ENCODE measurements at regions not wholly inside any gene's neighbourhood (a gene's known extent, or its start where the extent isn't known, plus 50 kb on each side); places are given as distances from the start of the nearest gene placed in this dataset.

GRCh38 chr1:185581961-185582725 is 152.0 kb upstream of the HMCN1 start:
- no peak for DNase-seq (ENCODE audit: low read depth in 4 of 4, low spot score in 2 of 4)

DNA sequence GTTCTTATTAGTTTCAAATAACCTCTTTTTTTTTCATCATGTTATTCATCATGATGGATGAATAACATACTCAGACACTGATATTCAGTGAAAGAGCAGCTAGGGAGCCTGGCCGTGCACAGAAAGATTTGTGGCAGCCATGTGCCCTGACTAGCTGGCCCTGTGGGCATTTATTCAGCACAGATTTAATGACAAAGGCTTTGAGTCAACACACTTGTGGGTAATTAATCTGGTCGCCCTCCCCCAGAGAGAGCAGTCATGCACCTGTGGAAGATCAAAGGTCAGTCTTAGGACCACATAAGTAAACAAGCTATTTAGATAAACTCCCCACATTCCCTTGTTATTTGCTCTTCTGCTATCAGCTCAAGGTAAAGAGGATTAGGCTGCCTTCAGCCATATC is 153.2 kb upstream of the HMCN1 start:
- DNase-seq (ENCODE audit: low read depth in 4 of 4, low spot score in 2 of 4) = no peak

DNA sequence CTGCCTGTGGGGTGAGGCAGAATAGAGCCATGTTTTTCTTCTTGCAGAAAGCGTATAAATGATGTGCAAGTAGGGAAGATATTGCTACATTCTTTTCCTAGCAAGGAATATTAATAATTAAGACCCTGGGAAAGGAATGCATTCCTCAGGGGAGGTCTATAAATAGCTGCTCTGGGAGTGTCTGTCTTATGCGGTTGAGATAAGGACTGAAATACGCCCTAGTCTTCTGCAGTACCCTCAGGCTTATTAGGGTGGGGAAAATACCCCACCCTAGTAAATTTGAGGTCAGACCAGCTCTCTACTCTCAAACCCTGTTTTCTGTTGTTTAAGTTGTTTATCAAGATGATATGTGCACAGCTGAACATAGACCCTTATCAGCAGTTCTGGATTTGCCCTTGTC is 155.9 kb upstream of the HMCN1 start:
- DNase-seq (ENCODE audit: low read depth in 4 of 4, low spot score in 2 of 4) = no peak

DNA sequence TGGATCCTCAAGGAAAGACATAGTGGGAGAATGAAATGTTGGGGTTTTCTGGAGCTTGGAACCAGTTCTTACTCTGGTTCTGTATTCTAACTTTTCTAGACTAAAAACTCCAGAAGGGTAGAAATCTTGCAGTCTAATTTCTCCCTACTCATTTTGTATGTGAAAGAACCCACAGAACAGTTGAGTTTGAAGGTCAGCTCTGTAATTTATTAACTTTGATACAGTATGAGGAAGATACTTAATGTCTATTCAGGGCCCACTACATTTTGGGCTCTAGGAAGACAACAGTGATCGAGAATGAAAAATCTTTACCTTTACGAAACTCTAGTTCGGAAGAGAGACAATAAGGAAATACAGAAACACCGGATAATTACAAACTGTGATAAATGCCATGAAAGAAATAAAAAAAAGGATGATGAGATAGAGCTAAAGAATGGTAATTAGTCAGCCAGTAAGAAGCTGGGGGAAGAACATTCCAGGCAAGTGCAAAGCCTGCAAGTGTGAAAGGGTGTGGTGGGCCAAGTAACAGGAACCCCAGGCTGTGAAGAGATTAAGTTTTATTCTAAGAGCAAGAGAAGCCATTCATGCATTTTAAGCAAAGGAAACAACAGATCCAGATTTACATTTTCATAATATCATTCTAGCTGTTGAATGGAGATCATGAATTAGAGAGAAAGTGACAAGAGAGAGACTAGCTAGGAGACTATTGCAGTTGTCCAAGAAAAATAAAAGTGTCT is 159.9 kb upstream of the HMCN1 start:
- DNase-seq (ENCODE audit: low read depth in 4 of 4, low spot score in 2 of 4) = no peak

DNA sequence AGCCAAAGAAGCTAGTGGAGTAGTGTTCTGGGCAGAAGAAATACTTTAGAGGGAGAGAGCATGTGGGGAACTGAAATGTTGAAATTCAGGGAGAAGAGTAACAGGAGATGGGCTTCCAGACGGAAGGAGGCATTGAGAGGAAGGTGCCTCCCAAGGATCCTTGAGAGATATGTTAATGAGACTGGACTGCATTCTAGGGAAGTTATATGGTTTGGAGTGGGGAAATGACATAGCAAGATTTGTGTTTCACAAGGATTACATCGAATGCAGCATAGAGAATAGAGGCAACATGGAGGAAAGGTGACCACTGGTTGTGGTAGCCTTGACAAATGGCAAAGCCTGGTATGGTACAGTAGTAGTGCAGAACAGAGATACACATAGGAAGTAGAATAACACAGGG is 160.5 kb upstream of the HMCN1 start:
- DNase-seq (ENCODE audit: low read depth in 4 of 4, low spot score in 2 of 4) = no peak

- DNase-seq (ENCODE audit: low read depth in 4 of 4, low spot score in 2 of 4) = no peak
Observed at GRCh38 chr1:185573162-185573561, 161.0 kb upstream of the HMCN1 start.

- DNase-seq (ENCODE audit: low read depth in 4 of 4, low spot score in 2 of 4) = no peak
Observed at GRCh38 chr1:185570962-185571361, 163.2 kb upstream of the HMCN1 start.

GRCh38 chr1:185568155-185569123 is 165.8 kb upstream of the HMCN1 start:
- no peak for DNase-seq (ENCODE audit: low read depth in 4 of 4, low spot score in 2 of 4)

DNA sequence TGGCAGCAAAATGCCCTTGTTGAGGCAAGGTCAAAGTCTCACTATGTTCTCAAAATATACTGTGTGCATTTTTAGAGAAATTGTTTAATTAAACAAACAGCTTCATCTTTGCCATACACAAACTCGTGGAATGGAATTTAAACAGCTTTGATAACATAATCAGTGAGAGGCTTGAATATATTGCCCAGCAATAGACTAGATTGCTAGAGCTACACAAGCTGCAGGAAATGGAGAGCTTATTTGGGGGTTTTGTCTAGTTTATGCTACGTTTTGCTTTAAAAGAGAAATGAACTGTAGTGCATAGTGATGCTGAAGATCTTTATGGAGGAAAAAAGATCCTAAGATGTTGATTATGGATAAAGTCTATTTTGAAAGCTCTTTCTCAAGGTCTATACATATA is 166.8 kb upstream of the HMCN1 start:
- DNase-seq (ENCODE audit: low read depth in 4 of 4, low spot score in 2 of 4) = no peak

- no peak for DNase-seq (ENCODE audit: low read depth in 4 of 4, low spot score in 2 of 4)
Observed at GRCh38 chr1:185566995-185567394, 167.2 kb upstream of the HMCN1 start.

GRCh38 chr1:185565302-185565701 is 168.9 kb upstream of the HMCN1 start:
- no peak for DNase-seq (ENCODE audit: low read depth in 4 of 4, low spot score in 2 of 4)

- no peak for DNase-seq (ENCODE audit: low read depth in 4 of 4, low spot score in 2 of 4)
Observed at GRCh38 chr1:185564816-185565215, 169.4 kb upstream of the HMCN1 start.

GRCh38 chr1:185562461-185563359 is 171.5 kb upstream of the HMCN1 start:
- DNase-seq (ENCODE audit: low read depth in 4 of 4, low spot score in 2 of 4) = no peak

- DNase-seq (ENCODE audit: low read depth in 4 of 4, low spot score in 2 of 4) = no peak
Observed at GRCh38 chr1:185561629-185562028, 172.6 kb upstream of the HMCN1 start.

- no peak for DNase-seq (ENCODE audit: low read depth in 4 of 4, low spot score in 2 of 4)
Observed at GRCh38 chr1:185560760-185561159, 173.4 kb upstream of the HMCN1 start.

DNA sequence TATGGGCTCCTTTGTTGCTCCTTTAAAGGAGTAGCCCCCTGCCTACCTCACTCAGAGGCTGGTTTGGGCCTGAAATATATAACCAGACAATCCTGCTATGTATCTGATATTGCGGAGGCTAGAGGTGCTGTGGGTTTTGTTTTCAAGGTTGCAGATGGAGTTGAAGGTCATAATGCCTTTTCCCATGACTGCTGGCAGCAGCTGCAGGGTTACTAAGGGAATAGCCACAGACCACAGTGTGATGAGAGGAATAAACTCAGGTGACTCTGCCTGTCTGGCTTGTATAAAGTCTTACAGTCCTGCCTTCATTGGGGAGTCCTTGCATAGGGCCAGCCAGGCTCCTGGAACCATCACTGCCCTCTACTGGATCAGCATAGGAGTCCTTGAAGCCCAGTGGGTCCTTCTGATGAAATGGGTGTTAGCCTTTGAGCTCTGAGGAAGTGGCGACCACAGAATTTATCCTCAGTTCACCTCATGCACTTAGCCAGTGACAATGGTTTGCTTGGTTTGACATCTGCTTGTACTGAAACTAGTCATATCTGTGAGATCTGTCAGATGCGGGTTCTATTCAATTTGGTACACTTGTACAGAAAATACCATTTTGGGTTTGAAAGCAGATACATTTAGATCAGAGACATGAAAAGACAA is 174.4 kb upstream of the HMCN1 start:
- DNase-seq (ENCODE audit: low read depth in 4 of 4, low spot score in 2 of 4) = no peak

DNA sequence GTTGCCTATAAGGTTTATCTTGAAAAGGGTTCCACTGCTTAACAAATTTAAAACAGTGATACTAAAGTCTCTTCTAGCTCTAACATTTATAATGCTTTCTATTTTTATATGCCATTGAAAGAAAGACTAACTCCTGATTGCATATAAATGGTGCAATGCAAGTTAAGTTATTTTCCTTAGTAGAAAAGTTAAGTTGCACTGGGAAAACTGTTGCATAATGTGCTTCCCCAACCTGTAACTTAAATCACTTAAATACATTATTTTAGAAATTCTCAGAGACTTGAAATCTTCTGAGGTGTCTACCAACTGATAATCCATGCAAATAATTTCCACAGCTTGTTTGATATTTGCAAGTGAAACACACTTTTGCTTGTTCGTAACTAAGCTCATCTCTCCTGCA is 175.0 kb upstream of the HMCN1 start:
- no peak for DNase-seq (ENCODE audit: low read depth in 4 of 4, low spot score in 2 of 4)

DNA sequence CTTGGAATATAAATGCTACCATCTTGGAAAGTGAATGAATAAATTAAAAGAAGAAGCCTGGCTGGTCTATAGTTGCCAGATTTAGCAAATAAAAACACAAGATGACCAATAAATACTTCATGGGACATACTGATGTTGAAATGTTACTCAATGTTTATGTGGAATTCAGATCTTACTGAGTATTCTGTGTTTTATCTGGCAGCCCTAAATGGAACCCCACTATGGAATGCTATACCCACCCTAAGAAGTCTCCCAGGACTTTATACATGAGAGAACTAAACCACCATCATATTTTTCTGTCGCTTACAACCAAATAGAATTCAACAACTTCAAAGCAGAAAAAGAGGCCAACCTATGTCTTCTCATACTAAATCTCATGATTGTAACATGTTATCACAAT is 177.6 kb upstream of the HMCN1 start:
- no peak for DNase-seq (ENCODE audit: low read depth in 4 of 4, low spot score in 2 of 4)

GRCh38 chr1:185555743-185556142 is 178.4 kb upstream of the HMCN1 start:
- DNase-seq (ENCODE audit: low read depth in 4 of 4, low spot score in 2 of 4) = no peak

DNA sequence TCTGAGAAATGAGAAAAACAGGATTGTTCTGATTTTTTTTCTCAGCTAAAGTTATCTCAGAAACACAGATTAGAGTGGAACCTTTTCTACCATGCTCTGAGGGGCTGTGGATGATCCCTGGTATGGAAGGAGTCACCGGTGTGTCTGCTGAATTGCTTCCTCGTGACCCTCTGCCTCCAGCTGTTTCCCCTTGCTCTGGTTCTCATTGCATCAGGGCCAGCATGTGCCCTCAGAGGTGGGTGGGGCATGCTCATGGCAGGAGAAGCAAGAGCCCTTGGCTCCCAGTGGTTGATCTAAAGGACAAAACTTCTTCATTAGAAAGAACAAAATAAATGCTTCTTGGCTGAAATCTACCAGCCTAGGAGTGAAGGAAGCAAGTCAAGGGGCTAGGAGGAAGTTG is 183.2 kb upstream of the HMCN1 start:
- DNase-seq (ENCODE audit: low read depth in 4 of 4, low spot score in 2 of 4) = no peak
